ENCODE measurements at regions not wholly inside any gene's neighbourhood (a gene's known extent, or its start where the extent isn't known, plus 50 kb on each side); places are given as distances from the start of the nearest gene placed in this dataset.

- Mint-ChIP-seq H3K4me3 (no peak overlapping the region), H3K36me3 (ENCODE audit: insufficient read depth in 1 of 3, low read depth in 3 of 3) (no peaks in the 10 kb centered on the region), H3K4me1 (peaks cover 2 to 5% of the 10 kb centered on the region in 2 experiments; a peak in 3 of 4 replicates), H3K27me3 (ENCODE audit: low read depth) (no peaks in the 10 kb centered on the region), H3K27ac (no peak overlapping the region), H3K9me3 (no peaks in the 10 kb centered on the region)
- H3K27me3 ChIP-seq (ENCODE audit: insufficient read depth, low read length), result no peaks in the 10 kb centered on the region
- H2BK120ac ChIP-seq (ENCODE audit: low read depth, low read length, poor library complexity, severe bottlenecking), result no peak overlapping the region
- no peak overlapping the region for H2BK20ac ChIP-seq (ENCODE audit: low read depth, low read length, poor library complexity, severe bottlenecking)
- H3K4me1 ChIP-seq (ENCODE audit: insufficient read depth, low read length), result no peaks in the 10 kb centered on the region
- no CpG with 5 or more reads among the region's 3 CpGs for WGBS (ENCODE audit: extremely low coverage, insufficient read length, low lambda C conversion rate)
- no peak overlapping the region for H2BK5ac ChIP-seq (ENCODE audit: insufficient read length, low read length)
- no peaks in the 10 kb centered on the region for H3K23me2 ChIP-seq (ENCODE audit: insufficient read length, low read depth, low read length, poor library complexity, severe bottlenecking)
- H3K23ac ChIP-seq (ENCODE audit: insufficient read length, low read depth, low read length), result no peak overlapping the region
- no peak for DNase-seq
- H3K27ac ChIP-seq (ENCODE audit: insufficient read length, low read depth, low read length), result no peak overlapping the region
- H3K4ac ChIP-seq (ENCODE audit: low read depth, low read length), result no peak overlapping the region
- no peak overlapping the region for H4K5ac ChIP-seq (ENCODE audit: insufficient read length, low read depth, low read length)
- H3K56ac ChIP-seq (ENCODE audit: insufficient read length, low read depth, low read length), result no peak overlapping the region
- no peak overlapping the region for H2AFZ ChIP-seq (ENCODE audit: low read length)
- H2BK12ac ChIP-seq (ENCODE audit: insufficient read length, low read depth, low read length), result no peak overlapping the region
- H3K9ac ChIP-seq (ENCODE audit: extremely low read depth, insufficient read length, low read length), result no peak overlapping the region
- H4K8ac ChIP-seq (replicated peaks; ENCODE audit: insufficient read length, low read depth, low read length), result no peak overlapping the region
- no peaks in the 10 kb centered on the region for H4K20me1 ChIP-seq (ENCODE audit: control insufficient read depth, insufficient read depth, insufficient read length)
- H3K79me2 ChIP-seq (ENCODE audit: insufficient read depth, low read length), result no peaks in the 10 kb centered on the region
- H3K79me1 ChIP-seq (ENCODE audit: insufficient read depth, low read depth, low read length, poor library complexity, severe bottlenecking), result no peaks in the 10 kb centered on the region
- H2BK15ac ChIP-seq (ENCODE audit: low read depth, low read length), result no peak overlapping the region
- H3K14ac ChIP-seq (ENCODE audit: insufficient read depth, low read length), result no peak overlapping the region
- no peak overlapping the region for H4K91ac ChIP-seq (ENCODE audit: insufficient read length, low read depth, low read length)
- TF ChIP-seq CTCF (conservative IDR thresholded peaks at IDR 0.05), result no peak
- no peak overlapping the region for H3K4me2 ChIP-seq (ENCODE audit: insufficient read depth, insufficient read length, low read length)
- H3K18ac ChIP-seq (ENCODE audit: insufficient read length, low read depth, low read length), result no peak overlapping the region
- no peaks in the 10 kb centered on the region for H3K9me3 ChIP-seq (ENCODE audit: control insufficient read depth, low read depth, low read length)
- H2AK5ac ChIP-seq (ENCODE audit: insufficient read length, low read length), result no peak overlapping the region
- no peak overlapping the region for H3T11ph ChIP-seq (ENCODE audit: low read length)
These were observed 152.9 kb downstream of the ATP6V1G3 start for GRCh38 chr1:198387587-198387986.
